Nephron (organoid): ENCODE measurements at regions not wholly inside any gene's neighbourhood (a gene's known extent, or its start where the extent isn't known, plus 50 kb on each side); places are given as distances from the start of the nearest gene placed in this dataset.
"Not testable (repeated sequence)": the region's sequence is repeated elsewhere in the genome, so short reads cannot be mapped to it uniquely, and the experiment has no call there.

Source experiments
- H3K27ac Mint-ChIP-seq, 3 experiments: 2 replicates each; pipeline ENCODE4 v1.8.0; 2020; ENCODE audit warnings: mixed read lengths in 3 of 3, mild to moderate bottlenecking in 2 of 3, moderate library complexity in 1 of 3
- H3K27me3 Mint-ChIP-seq: 2 replicates; pipeline ENCODE4 v1.8.0; 2021; ENCODE audit warnings: low read depth, mild to moderate bottlenecking, moderate library complexity, mixed read lengths
- H3K36me3 Mint-ChIP-seq: 2 replicates; pipeline ENCODE4 v1.8.0; 2020; ENCODE audit warnings: low read depth, mixed read lengths
- H3K4me1 Mint-ChIP-seq: 2 replicates; pipeline ENCODE4 v1.8.0; 2020; ENCODE audit warnings: mixed read lengths
- H3K4me3 Mint-ChIP-seq, 3 experiments: 2 replicates each; pipeline ENCODE4 v1.8.0; 2020; ENCODE audit warnings: mild to moderate bottlenecking in 3 of 3, mixed read lengths in 3 of 3, moderate library complexity in 2 of 3
- H3K9me3 Mint-ChIP-seq: 2 replicates; pipeline ENCODE4 v1.8.0; 2020; ENCODE audit warnings: mixed read lengths
- TF ChIP-seq, protein P1 (sequence below), 3 experiments: fragments of 200-600 bp; sonication (generic); IDR thresholded peaks; one replicate each; pipeline ENCODE4 v1.5.0; 2021; ENCODE audit warnings: antibody characterized with exemption in 3 of 3; ENCODE audit not compliant: unreplicated experiment in 3 of 3

- Mint-ChIP-seq H3K27me3 (peaks cover 15% of the 10 kb centered on the region), H3K9me3 (peaks cover 34% of the 10 kb centered on the region), H3K4me1 (peaks cover 16% of the 10 kb centered on the region), H3K36me3 (peaks cover 6% of the 10 kb centered on the region), H3K27ac (no peak overlapping the region), H3K4me3 (no peak overlapping the region)
- TF ChIP-seq, protein P1, sequence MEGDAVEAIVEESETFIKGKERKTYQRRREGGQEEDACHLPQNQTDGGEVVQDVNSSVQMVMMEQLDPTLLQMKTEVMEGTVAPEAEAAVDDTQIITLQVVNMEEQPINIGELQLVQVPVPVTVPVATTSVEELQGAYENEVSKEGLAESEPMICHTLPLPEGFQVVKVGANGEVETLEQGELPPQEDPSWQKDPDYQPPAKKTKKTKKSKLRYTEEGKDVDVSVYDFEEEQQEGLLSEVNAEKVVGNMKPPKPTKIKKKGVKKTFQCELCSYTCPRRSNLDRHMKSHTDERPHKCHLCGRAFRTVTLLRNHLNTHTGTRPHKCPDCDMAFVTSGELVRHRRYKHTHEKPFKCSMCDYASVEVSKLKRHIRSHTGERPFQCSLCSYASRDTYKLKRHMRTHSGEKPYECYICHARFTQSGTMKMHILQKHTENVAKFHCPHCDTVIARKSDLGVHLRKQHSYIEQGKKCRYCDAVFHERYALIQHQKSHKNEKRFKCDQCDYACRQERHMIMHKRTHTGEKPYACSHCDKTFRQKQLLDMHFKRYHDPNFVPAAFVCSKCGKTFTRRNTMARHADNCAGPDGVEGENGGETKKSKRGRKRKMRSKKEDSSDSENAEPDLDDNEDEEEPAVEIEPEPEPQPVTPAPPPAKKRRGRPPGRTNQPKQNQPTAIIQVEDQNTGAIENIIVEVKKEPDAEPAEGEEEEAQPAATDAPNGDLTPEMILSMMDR (IDR thresholded peaks at IDR 0.05; ENCODE audit: unreplicated experiment in 3 of 3): no peak
These were observed 58.3 kb upstream of the ADAMTS2 start for GRCh38 chr5:179403426-179404147.

- H3K27me3 Mint-ChIP-seq, H3K4me1 Mint-ChIP-seq, H3K4me3 Mint-ChIP-seq, H3K27ac Mint-ChIP-seq, H3K36me3 Mint-ChIP-seq: not testable (repeated sequence)
- peaks cover 53% of the 10 kb centered on the region for H3K9me3 Mint-ChIP-seq
These were observed 55.2 kb upstream of the ADAMTS2 start for GRCh38 chr5:179400435-179400834.

- Mint-ChIP-seq H3K4me3 (no peak overlapping the region), H3K4me1 (no peaks in the 10 kb centered on the region)
- TF ChIP-seq, protein P1 (IDR thresholded peaks at IDR 0.05; ENCODE audit: unreplicated experiment in 3 of 3): no peak
These were observed 54.8 kb upstream of the ADAMTS2 start for GRCh38 chr5:179400020-179400419.

DNA sequence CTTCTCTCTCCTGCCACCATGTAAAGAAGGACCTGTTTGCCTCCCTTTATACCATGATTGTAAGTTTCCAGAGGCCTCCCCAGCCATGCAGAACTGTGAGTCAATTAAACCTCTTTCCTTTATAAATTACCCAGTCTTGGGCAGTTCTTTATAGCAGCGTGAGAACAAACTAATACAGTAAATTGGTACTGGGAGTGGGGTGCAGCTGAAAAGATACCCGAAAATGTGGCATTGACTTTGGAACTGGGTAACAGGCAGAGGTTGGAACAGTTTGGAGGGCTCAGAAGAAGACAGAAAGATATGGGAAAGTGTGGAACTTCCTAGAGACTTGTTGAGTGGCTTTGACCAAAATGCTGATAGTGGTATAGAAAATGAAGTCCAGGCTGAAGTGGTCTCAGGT lies 54.1 kb upstream of the ADAMTS2 start:
- H3K36me3 Mint-ChIP-seq: not testable (repeated sequence)

More at GRCh38 chr5:179400020-179400419, 54.8 kb upstream of the ADAMTS2 start:
- Mint-ChIP-seq H3K36me3 (peaks cover 6% of the 10 kb centered on the region), H3K27me3 (peaks cover 4% of the 10 kb centered on the region), H3K9me3 (peaks cover 56% of the 10 kb centered on the region), H3K27ac (no peak overlapping the region)

GRCh38 chr5:179397516-179397915 lies 52.3 kb upstream of the ADAMTS2 start:
- Mint-ChIP-seq H3K9me3 (peaks cover 65% of the 10 kb centered on the region), H3K27me3 (peaks cover 7% of the 10 kb centered on the region), H3K4me1 (no peaks in the 10 kb centered on the region), H3K4me3 (no peak overlapping the region), H3K36me3 (peaks cover 6% of the 10 kb centered on the region), H3K27ac (no peak overlapping the region)
- TF ChIP-seq, protein P1 (IDR thresholded peaks at IDR 0.05; ENCODE audit: unreplicated experiment in 3 of 3): no peak

More for the DNA sequence above, 54.1 kb upstream of the ADAMTS2 start:
- not testable (repeated sequence) for H3K4me3 Mint-ChIP-seq, H3K4me1 Mint-ChIP-seq, H3K27me3 Mint-ChIP-seq, H3K27ac Mint-ChIP-seq
- H3K9me3 Mint-ChIP-seq: peaks cover 56% of the 10 kb centered on the region
